ENCODE measurements at regions not wholly inside any gene's neighbourhood (a gene's known extent, or its start where the extent isn't known, plus 50 kb on each side); places are given as distances from the start of the nearest gene placed in this dataset.
"Not testable (repeated sequence)": the region's sequence is repeated elsewhere in the genome, so short reads cannot be mapped to it uniquely, and the experiment has no call there.

- DNase-seq (ENCODE audit: low read depth, low spot score); CTCF ChIA-PET; POLR2A ChIA-PET: not testable (repeated sequence)
Measured at GRCh38 chrY:3088149-3088548, 153.0 kb downstream of the ZFY start.

DNA sequence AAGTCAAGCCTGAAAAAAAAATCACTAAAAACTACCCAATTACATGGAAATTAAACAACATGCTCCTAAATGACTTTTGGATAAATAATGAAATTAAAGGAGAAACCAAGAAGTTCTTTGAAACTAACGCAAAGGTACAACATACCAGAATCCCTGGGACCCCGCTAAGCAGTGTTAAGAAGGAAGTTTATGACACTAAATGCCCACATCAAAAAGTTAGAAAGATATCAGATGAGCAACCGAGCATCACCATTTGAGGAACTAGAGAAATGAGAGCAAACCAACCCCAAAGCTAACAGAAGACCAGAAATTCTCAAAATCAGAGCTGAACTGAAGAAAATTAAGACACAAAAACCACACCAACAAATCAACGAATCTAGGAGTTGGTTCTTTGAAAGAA is 173.5 kb downstream of the ZFY start:
- CTCF ChIA-PET; POLR2A ChIA-PET; DNase-seq (ENCODE audit: low read depth, low spot score); H3K27me3 ChIP-seq (ENCODE audit: control insufficient read depth, insufficient read depth, low read length); H3K4me3 ChIP-seq (ENCODE audit: low read depth, low read length); H3K9me3 ChIP-seq (ENCODE audit: control insufficient read depth, insufficient read depth, low read length); H3K27ac ChIP-seq (ENCODE audit: low read depth, low read length): not testable (repeated sequence)

More at GRCh38 chrY:3088149-3088548, 153.0 kb downstream of the ZFY start:
- not testable (repeated sequence) for H3K4me3 ChIP-seq (ENCODE audit: low read depth, low read length); H3K27ac ChIP-seq (ENCODE audit: low read depth, low read length); H3K27me3 ChIP-seq (ENCODE audit: control insufficient read depth, insufficient read depth, low read length); H3K9me3 ChIP-seq (ENCODE audit: control insufficient read depth, insufficient read depth, low read length)

- DNase-seq (ENCODE audit: low read depth, low spot score); H3K27ac ChIP-seq (ENCODE audit: low read depth, low read length); POLR2A ChIA-PET; CTCF ChIA-PET; H3K27me3 ChIP-seq (ENCODE audit: control insufficient read depth, insufficient read depth, low read length); H3K9me3 ChIP-seq (ENCODE audit: control insufficient read depth, insufficient read depth, low read length); H3K4me3 ChIP-seq (ENCODE audit: low read depth, low read length): not testable (repeated sequence)
Measured at GRCh38 chrY:3120234-3120633, 185.1 kb downstream of the ZFY start.

GRCh38 chrY:3120716-3121115 is 185.5 kb downstream of the ZFY start:
- DNase-seq (ENCODE audit: low read depth, low spot score); POLR2A ChIA-PET; CTCF ChIA-PET; H3K4me3 ChIP-seq (ENCODE audit: low read depth, low read length); H3K27me3 ChIP-seq (ENCODE audit: control insufficient read depth, insufficient read depth, low read length); H3K9me3 ChIP-seq (ENCODE audit: control insufficient read depth, insufficient read depth, low read length); H3K27ac ChIP-seq (ENCODE audit: low read depth, low read length): not testable (repeated sequence)

DNA sequence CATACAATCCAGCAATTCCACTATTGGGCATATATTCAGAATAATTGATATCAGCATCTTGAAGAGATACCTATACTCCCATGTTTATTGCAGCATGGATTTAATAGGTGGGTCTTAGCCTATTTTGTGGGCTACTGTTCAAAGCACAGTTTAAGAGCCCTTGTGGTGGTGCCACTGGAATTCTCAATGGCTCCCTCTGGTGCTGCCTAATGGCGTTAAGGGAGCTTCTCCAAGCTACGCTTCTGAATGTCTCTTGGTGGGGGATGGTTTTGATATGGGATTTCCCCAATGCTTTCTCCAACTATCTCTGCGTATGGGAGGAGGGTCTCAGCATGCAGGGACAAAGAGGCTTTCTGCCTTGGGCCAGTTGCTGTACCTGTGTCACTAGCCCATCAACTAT is 188.3 kb downstream of the ZFY start:
- POLR2A ChIA-PET; H3K27ac ChIP-seq (ENCODE audit: low read depth, low read length); CTCF ChIA-PET; H3K9me3 ChIP-seq (ENCODE audit: control insufficient read depth, insufficient read depth, low read length); DNase-seq (ENCODE audit: low read depth, low spot score); H3K27me3 ChIP-seq (ENCODE audit: control insufficient read depth, insufficient read depth, low read length); H3K4me3 ChIP-seq (ENCODE audit: low read depth, low read length): not testable (repeated sequence)

GRCh38 chrY:3171074-3171473 is 235.9 kb downstream of the ZFY start:
- H3K9me3 ChIP-seq (ENCODE audit: control insufficient read depth, insufficient read depth, low read length); DNase-seq (ENCODE audit: low read depth, low spot score); H3K4me3 ChIP-seq (ENCODE audit: low read depth, low read length); H3K27me3 ChIP-seq (ENCODE audit: control insufficient read depth, insufficient read depth, low read length); H3K27ac ChIP-seq (ENCODE audit: low read depth, low read length); POLR2A ChIA-PET; CTCF ChIA-PET: not testable (repeated sequence)

DNA sequence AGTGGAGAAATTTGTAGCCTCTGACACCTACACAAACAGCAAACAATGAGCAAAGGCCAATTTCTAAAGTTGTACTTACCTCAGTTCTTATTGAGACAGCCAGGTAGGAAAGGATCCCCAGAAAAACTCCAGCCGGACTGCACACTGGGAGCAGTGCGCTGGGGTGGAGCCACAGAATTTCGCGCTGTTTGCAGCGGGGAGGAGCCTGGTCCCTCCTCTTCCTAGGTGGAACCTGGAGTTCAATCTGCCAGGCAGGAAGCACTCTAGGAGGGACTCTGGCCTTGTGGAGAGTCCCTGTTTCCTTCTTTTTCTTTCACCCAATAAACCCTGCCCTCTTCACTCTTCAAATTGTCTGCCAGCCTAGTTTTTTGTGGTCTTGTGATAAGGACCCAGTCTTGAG is 259.9 kb downstream of the ZFY start:
- H3K9me3 ChIP-seq (ENCODE audit: control insufficient read depth, insufficient read depth, low read length); H3K4me3 ChIP-seq (ENCODE audit: low read depth, low read length); CTCF ChIA-PET; POLR2A ChIA-PET; DNase-seq (ENCODE audit: low read depth, low spot score); H3K27ac ChIP-seq (ENCODE audit: low read depth, low read length); H3K27me3 ChIP-seq (ENCODE audit: control insufficient read depth, insufficient read depth, low read length): not testable (repeated sequence)

- POLR2A ChIA-PET; H3K9me3 ChIP-seq (ENCODE audit: control insufficient read depth, insufficient read depth, low read length); H3K4me3 ChIP-seq (ENCODE audit: low read depth, low read length); DNase-seq (ENCODE audit: low read depth, low spot score); H3K27me3 ChIP-seq (ENCODE audit: control insufficient read depth, insufficient read depth, low read length); H3K27ac ChIP-seq (ENCODE audit: low read depth, low read length); CTCF ChIA-PET: not testable (repeated sequence)
Measured at GRCh38 chrY:3202287-3202686, 267.1 kb downstream of the ZFY start.

DNA sequence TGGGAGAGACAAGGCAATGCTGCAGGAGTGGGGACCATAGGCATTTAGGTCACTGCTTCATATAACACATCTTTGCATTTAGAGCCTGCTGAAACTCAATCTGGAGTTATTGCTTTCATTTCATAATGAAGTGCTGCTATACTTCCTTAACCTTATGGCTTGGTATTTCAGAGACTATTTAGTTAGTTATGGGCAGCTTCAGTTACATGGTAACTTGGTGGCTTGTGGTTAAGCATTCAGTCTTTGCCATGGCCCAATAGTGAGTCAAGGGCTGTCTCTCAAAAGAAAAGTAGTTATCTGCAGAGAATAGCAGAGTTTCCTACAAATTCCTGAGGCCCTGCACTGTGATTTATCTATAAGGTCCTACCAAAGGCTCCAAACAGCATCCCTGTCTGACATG is 271.6 kb downstream of the ZFY start:
- H3K4me3 ChIP-seq (ENCODE audit: low read depth, low read length); DNase-seq (ENCODE audit: low read depth, low spot score); CTCF ChIA-PET; POLR2A ChIA-PET; H3K27me3 ChIP-seq (ENCODE audit: control insufficient read depth, insufficient read depth, low read length); H3K27ac ChIP-seq (ENCODE audit: low read depth, low read length); H3K9me3 ChIP-seq (ENCODE audit: control insufficient read depth, insufficient read depth, low read length): not testable (repeated sequence)

- CTCF ChIA-PET; H3K4me3 ChIP-seq (ENCODE audit: low read depth, low read length); H3K27me3 ChIP-seq (ENCODE audit: control insufficient read depth, insufficient read depth, low read length); DNase-seq (ENCODE audit: low read depth, low spot score); H3K27ac ChIP-seq (ENCODE audit: low read depth, low read length); POLR2A ChIA-PET; H3K9me3 ChIP-seq (ENCODE audit: control insufficient read depth, insufficient read depth, low read length): not testable (repeated sequence)
Measured at GRCh38 chrY:3213183-3213582, 278.0 kb downstream of the ZFY start.

- H3K4me3 ChIP-seq (ENCODE audit: low read depth, low read length); H3K9me3 ChIP-seq (ENCODE audit: control insufficient read depth, insufficient read depth, low read length); H3K27me3 ChIP-seq (ENCODE audit: control insufficient read depth, insufficient read depth, low read length); POLR2A ChIA-PET; DNase-seq (ENCODE audit: low read depth, low spot score); H3K27ac ChIP-seq (ENCODE audit: low read depth, low read length); CTCF ChIA-PET: not testable (repeated sequence)
Measured at GRCh38 chrY:3218134-3218533, 283.0 kb downstream of the ZFY start.

GRCh38 chrY:3218559-3218958 is 283.4 kb downstream of the ZFY start:
- CTCF ChIA-PET; DNase-seq (ENCODE audit: low read depth, low spot score); H3K4me3 ChIP-seq (ENCODE audit: low read depth, low read length); POLR2A ChIA-PET; H3K27me3 ChIP-seq (ENCODE audit: control insufficient read depth, insufficient read depth, low read length); H3K9me3 ChIP-seq (ENCODE audit: control insufficient read depth, insufficient read depth, low read length); H3K27ac ChIP-seq (ENCODE audit: low read depth, low read length): not testable (repeated sequence)

DNA sequence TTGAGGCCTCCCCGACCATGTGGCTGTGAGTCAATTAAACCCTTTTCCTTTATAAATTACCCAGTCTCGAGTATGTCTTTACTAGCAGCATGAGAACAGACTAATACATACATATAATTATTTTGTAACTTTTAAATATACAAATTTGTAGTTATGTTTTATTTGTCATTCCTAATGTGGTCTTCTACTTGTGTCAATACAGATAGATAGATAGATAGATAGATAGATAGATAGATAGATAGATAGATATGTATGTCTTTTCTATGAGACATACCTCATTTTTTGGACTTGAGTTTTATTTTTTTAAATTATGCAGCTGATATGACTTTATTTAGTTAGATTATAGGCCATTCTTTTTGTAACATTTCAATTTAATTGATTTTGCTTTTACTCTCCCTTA is 316.0 kb upstream of the TGIF2LY start:
- DNase-seq (ENCODE audit: low read depth, low spot score); H3K27ac ChIP-seq (ENCODE audit: low read depth, low read length); H3K4me3 ChIP-seq (ENCODE audit: low read depth, low read length); POLR2A ChIA-PET; H3K9me3 ChIP-seq (ENCODE audit: control insufficient read depth, insufficient read depth, low read length); H3K27me3 ChIP-seq (ENCODE audit: control insufficient read depth, insufficient read depth, low read length); CTCF ChIA-PET: not testable (repeated sequence)

All from AG04450 (cell line).